A673 (cell line): ENCODE measurements at regions not wholly inside any gene's neighbourhood (a gene's known extent, or its start where the extent isn't known, plus 50 kb on each side); places are given as distances from the start of the nearest gene placed in this dataset.

ENCODE experiments used
- BruUV-seq: library from RNA; stranded (reverse); fragments of 400-500 nt; replicated peaks from 2 replicates; lab custom pipeline; 2021; lab: Mats Ljungman, UMichigan
- CTCF ChIA-PET: fragments of 300-600 bp; sonication (Branson Sonifier 250); formaldehyde crosslinking; loops from one replicate; lab custom pipeline; 2022; ENCODE audit warnings: antibody characterized with exemption; lab: Charles Lee
- POLR2A ChIA-PET: fragments of 300-600 bp; sonication (Branson Sonifier 250); formaldehyde crosslinking; loops from one replicate; lab custom pipeline; 2022; ENCODE audit warnings: antibody characterized with exemption; ENCODE audit not compliant: low non-redundant PET; lab: Charles Lee
- DNase-seq: peaks from one replicate; pipeline ENCODE4 v3.0.0-alpha.2; 2015; ENCODE audit warnings: low spot score
- H3K27ac ChIP-seq: fragments of 200-600 bp; sonication (generic); 2 replicates; pipeline ENCODE4 v1.5.1; 2016; ENCODE audit warnings: mixed run types, low read depth, mild to moderate bottlenecking, mixed read lengths, antibody characterized with exemption, low read length; ENCODE audit not compliant: poor library complexity, severe bottlenecking
- H3K27me3 ChIP-seq: fragments of 200-600 bp; sonication (generic); replicated peaks from 2 replicates; pipeline ENCODE4 v1.6.1; 2017; ENCODE audit warnings: mixed run types, low read depth, mild to moderate bottlenecking, mixed read lengths, antibody characterized with exemption, low read length; ENCODE audit not compliant: insufficient read depth, poor library complexity
- H3K36me3 ChIP-seq: fragments of 200-600 bp; sonication (generic); 2 replicates; pipeline ENCODE4 v1.6.1; 2016; ENCODE audit warnings: mixed run types, mild to moderate bottlenecking, mixed read lengths, antibody characterized with exemption, low read length; ENCODE audit not compliant: insufficient read depth, poor library complexity, severe bottlenecking
- H3K4me1 ChIP-seq: fragments of 200-600 bp; sonication (generic); 2 replicates; pipeline ENCODE4 v1.6.1; 2017; ENCODE audit warnings: mixed run types, mild to moderate bottlenecking, mixed read lengths, antibody characterized with exemption, low read length; ENCODE audit not compliant: insufficient read depth, poor library complexity, severe bottlenecking
- H3K4me3 ChIP-seq: fragments of 200-600 bp; sonication (generic); 2 replicates; pipeline ENCODE4 v1.5.1; 2016; ENCODE audit warnings: low read depth, mixed run types, mild to moderate bottlenecking, mixed read lengths, low read length; ENCODE audit not compliant: poor library complexity, severe bottlenecking
- H3K9me3 ChIP-seq: fragments of 200-600 bp; sonication (generic); 2 replicates; pipeline ENCODE4 v1.6.1; 2016; ENCODE audit warnings: mixed run types, low read depth, mild to moderate bottlenecking, mixed read lengths, antibody characterized with exemption, low read length; ENCODE audit not compliant: poor library complexity, severe bottlenecking
- EZH2 ChIP-seq: fragments of 200-600 bp; sonication (generic); IDR thresholded peaks from 2 replicates; pipeline ENCODE4 v1.6.1; 2017; ENCODE audit warnings: borderline replicate concordance, low read depth, mild to moderate bottlenecking, mixed read lengths, antibody characterized with exemption, low read length; ENCODE audit not compliant: poor library complexity, severe bottlenecking
- intact Hi-C: fragments of 100-400 bp; cut with micrococcal nuclease; formaldehyde crosslinking; loops from one replicate; pipeline ENCODE4 v1.10.0; 2022; ENCODE audit not compliant: unreplicated experiment
- TF ChIP-seq, protein P1 (sequence below): fragments of 300-800, 200-600 bp; sonication (generic); conservative IDR thresholded peaks from 2 replicates; pipeline ENCODE4 v1.5.1; 2017; ENCODE audit warnings: low read depth, mild to moderate bottlenecking, antibody characterized with exemption, low read length, moderate library complexity, mixed read lengths

DNA sequence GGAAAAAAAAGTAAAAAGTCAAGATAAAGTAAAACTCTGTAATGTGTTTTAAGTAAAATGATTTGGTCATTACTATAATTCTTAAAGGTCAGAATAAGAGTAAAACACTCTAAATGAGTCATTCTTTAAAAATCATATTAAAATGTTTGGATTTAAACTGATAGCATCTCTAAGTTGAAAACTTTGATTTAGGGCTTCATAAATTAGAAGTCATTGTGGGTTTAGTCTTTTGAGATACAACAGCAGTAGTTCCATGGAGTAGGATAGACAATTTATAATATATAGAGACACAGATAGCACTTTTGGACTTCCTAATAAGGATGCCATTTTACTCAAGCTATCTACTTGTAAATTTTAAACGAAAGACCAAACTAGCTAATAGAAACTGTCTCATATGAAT is 77.1 kb upstream of the PABPC4L start:
- ChIA-PET CTCF (no interaction called here), POLR2A (no interaction called here)
- Histone ChIP-seq H3K36me3 (no peaks in the 10 kb centered on the region), H3K4me1 (no peaks in the 10 kb centered on the region), H3K4me3 (no peak overlapping the region), H3K27me3 (no peaks in the 10 kb centered on the region), H3K9me3 (no peaks in the 10 kb centered on the region), H3K27ac (no peak overlapping the region)
- BruUV-seq, result no TSS peak
- no peak for DNase-seq
- TF ChIP-seq EZH2, result no peak
- TF ChIP-seq, protein P1, sequence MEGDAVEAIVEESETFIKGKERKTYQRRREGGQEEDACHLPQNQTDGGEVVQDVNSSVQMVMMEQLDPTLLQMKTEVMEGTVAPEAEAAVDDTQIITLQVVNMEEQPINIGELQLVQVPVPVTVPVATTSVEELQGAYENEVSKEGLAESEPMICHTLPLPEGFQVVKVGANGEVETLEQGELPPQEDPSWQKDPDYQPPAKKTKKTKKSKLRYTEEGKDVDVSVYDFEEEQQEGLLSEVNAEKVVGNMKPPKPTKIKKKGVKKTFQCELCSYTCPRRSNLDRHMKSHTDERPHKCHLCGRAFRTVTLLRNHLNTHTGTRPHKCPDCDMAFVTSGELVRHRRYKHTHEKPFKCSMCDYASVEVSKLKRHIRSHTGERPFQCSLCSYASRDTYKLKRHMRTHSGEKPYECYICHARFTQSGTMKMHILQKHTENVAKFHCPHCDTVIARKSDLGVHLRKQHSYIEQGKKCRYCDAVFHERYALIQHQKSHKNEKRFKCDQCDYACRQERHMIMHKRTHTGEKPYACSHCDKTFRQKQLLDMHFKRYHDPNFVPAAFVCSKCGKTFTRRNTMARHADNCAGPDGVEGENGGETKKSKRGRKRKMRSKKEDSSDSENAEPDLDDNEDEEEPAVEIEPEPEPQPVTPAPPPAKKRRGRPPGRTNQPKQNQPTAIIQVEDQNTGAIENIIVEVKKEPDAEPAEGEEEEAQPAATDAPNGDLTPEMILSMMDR, result no peak
- intact Hi-C loops, result no loop called here

DNA sequence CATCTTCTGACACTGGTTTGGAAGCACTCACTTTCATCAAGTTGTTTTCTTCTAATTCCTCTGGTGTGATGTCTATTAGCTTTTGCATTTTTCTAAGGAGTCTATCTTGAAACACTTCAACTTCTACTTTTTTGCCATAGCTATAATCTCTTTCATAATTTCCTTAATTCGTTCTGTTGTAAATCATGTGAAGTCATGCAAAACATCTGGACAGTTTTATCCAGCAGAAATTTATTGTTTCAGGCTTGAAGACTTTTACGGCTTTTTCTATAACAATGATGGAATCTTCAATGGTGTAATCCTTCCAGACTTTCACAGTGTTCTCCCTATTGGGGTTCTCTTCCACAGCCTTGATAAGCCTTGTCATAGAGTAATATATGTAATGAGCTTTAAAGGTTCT is 74.9 kb upstream of the PABPC4L start:
- POLR2A ChIA-PET, result no interaction called here
- Histone ChIP-seq H3K4me1 (no peaks in the 10 kb centered on the region), H3K36me3 (no peaks in the 10 kb centered on the region), H3K4me3 (no peak overlapping the region), H3K27ac (no peak overlapping the region), H3K27me3 (no peaks in the 10 kb centered on the region), H3K9me3 (peaks cover 4% of the 10 kb centered on the region)
- TF ChIP-seq EZH2, result no peak
- TF ChIP-seq, protein P1, result no peak
- DNase-seq, result peak; percentile 8
- intact Hi-C loops, result no loop called here
- CTCF ChIA-PET, result no interaction called here
- no TSS peak for BruUV-seq

DNA sequence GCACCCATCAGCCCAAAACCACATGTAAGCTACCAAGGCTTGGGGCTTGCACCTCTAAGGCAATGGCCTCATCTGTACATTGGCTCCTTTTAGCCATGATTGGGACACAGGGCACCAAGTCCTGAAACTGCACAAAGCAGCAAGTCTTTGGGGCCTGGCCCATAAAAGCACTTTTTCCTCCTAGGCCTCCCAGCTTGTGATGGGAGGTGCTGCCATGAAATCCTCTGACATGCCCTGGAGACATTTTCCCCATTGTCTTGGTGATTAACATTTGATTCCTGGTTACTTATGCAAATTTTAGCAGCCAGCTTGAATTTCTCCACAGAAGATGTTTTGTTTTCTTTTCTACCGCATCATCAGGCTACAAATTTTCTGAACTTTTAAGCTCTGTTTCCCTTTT is 58.5 kb upstream of the PABPC4L start:
- H3K27ac ChIP-seq, result no peak overlapping the region
- H3K4me3 ChIP-seq, result no peak overlapping the region
- no TSS peak for BruUV-seq
- ChIA-PET CTCF (no interaction called here), POLR2A (no interaction called here)
- H3K36me3 ChIP-seq, result no peaks in the 10 kb centered on the region
- TF ChIP-seq, protein P1, result no peak
- no peak for TF ChIP-seq EZH2
- intact Hi-C loops, result no loop called here
- peaks cover 6% of the 10 kb centered on the region for H3K9me3 ChIP-seq
- no peaks in the 10 kb centered on the region for H3K27me3 ChIP-seq
- DNase-seq, result no peak
- no peaks in the 10 kb centered on the region for H3K4me1 ChIP-seq
